Right cardiac atrium (tissue), 5 donors: ENCODE measurements at regions not wholly inside any gene's neighbourhood (a gene's known extent, or its start where the extent isn't known, plus 50 kb on each side); places are given as distances from the start of the nearest gene placed in this dataset.
A peak's percentile ranks its signal among the peaks of the same experiment; 100 is the strongest.

Experiments
- ATAC-seq, 2 donors: fragments of 200-7000 bp; cut with Tn5 transposase; one replicate each; pipeline versions ENCODE4 v1.8.0 to v1.9.1; 2020; ENCODE audit warnings: moderate library complexity in 2 of 2, mild to moderate bottlenecking in 1 of 2
- DNase-seq, 3 donors: peaks; one replicate each; pipeline ENCODE4 v3.0.0-alpha.2; 2020
- H3K27ac ChIP-seq: one replicate; pipeline ENCODE4 v1.5.1; 2013; ENCODE audit warnings: mild to moderate bottlenecking, low read length, control low read depth, moderate library complexity
- H3K27me3 ChIP-seq: one replicate; pipeline ENCODE4 v1.6.1; 2013; ENCODE audit not compliant: control insufficient read depth, insufficient read depth
- H3K4me1 ChIP-seq: one replicate; pipeline ENCODE4 v1.6.1; 2013; ENCODE audit warnings: low read length; ENCODE audit not compliant: control insufficient read depth, insufficient read depth
- H3K4me3 ChIP-seq: one replicate; pipeline ENCODE4 v1.5.1; 2013; ENCODE audit warnings: low read length, control low read depth
- H3K9me3 ChIP-seq: one replicate; pipeline ENCODE4 v1.6.1; 2013; ENCODE audit warnings: low read length; ENCODE audit not compliant: control insufficient read depth
- WGBS: extraction: QIAGEN DNeasy Blood & Tissue Kit; methylation state at CpG from one replicate; pipeline ENCODE4 v1.1.7; 2013; 5-methylcytosine and 5-hydroxymethylcytosine counted together
- intact Hi-C, 4 donors: fragments of 100-400 bp; cut with DNase I; formaldehyde crosslinking; loops; one replicate each; pipeline versions ENCODE4 v1.11.0 to v1.14.0; 2022 to 2023
- donor health status: healthy with polysubstance abuse.
- donor health status: DM: no; HTN: yes; CAD: no.
- donor health status: DM: no; HTN: no; CAD: no.
- donor health status: DM: no; HTN: yes; CAD: no; lungs with severe emphysema.
- donor health status: DM: yes; HTN: yes; CAD: no.

GRCh38 chr11:70863186-70863585, 389.2 kb downstream of the SHANK2 start:
- WGBS: 86% methylated on average over 9 of the region's 9 CpGs
- no peaks in the 10 kb centered on the region for H3K9me3 ChIP-seq
- no peak for ATAC-seq
- H3K4me3 ChIP-seq: no peak overlapping the region
- no peaks in the 10 kb centered on the region for H3K27me3 ChIP-seq
- no peak for DNase-seq
- H3K27ac ChIP-seq: no peak overlapping the region
- no peaks in the 10 kb centered on the region for H3K4me1 ChIP-seq
- intact Hi-C loops: no loop called here

GRCh38 chr11:70863993-70864392, 388.4 kb downstream of the SHANK2 start:
- 74% methylated on average over 4 of the region's 4 CpGs for WGBS
- no peak for DNase-seq
- Histone ChIP-seq H3K27ac (no peak overlapping the region), H3K4me1 (no peaks in the 10 kb centered on the region), H3K9me3 (no peaks in the 10 kb centered on the region), H3K4me3 (no peak overlapping the region), H3K27me3 (no peaks in the 10 kb centered on the region)
- ATAC-seq: no peak
- intact Hi-C loops: no loop called here

GRCh38 chr11:70865356-70865755, 387.0 kb downstream of the SHANK2 start:
- DNase-seq (no peak), ATAC-seq (no peak)
- Histone ChIP-seq H3K4me1 (no peaks in the 10 kb centered on the region), H3K4me3 (no peak overlapping the region), H3K9me3 (no peaks in the 10 kb centered on the region), H3K27ac (no peak overlapping the region), H3K27me3 (no peaks in the 10 kb centered on the region)
- intact Hi-C loops: no loop called here
- WGBS: 88% methylated on average over 10 of the region's 10 CpGs

- H3K9me3 ChIP-seq: no peaks in the 10 kb centered on the region
- no peak overlapping the region for H3K4me3 ChIP-seq
- ATAC-seq (no peak), DNase-seq (no peak)
- H3K4me1 ChIP-seq: no peaks in the 10 kb centered on the region
- WGBS: 66% methylated on average over 9 of the region's 9 CpGs
- no peaks in the 10 kb centered on the region for H3K27me3 ChIP-seq
- H3K27ac ChIP-seq: no peak overlapping the region
- intact Hi-C loops: no loop called here
Measured at GRCh38 chr11:70866834-70867233, 385.5 kb downstream of the SHANK2 start.

- ATAC-seq (no peak), DNase-seq (no peak)
- H3K9me3 ChIP-seq: no peaks in the 10 kb centered on the region
- no peak overlapping the region for H3K27ac ChIP-seq
- 77% methylated on average over 25 of the region's 25 CpGs for WGBS
- H3K27me3 ChIP-seq: no peaks in the 10 kb centered on the region
- no peak overlapping the region for H3K4me3 ChIP-seq
- H3K4me1 ChIP-seq: no peaks in the 10 kb centered on the region
- intact Hi-C loops: no loop called here
Measured at GRCh38 chr11:70867281-70868047, 384.9 kb downstream of the SHANK2 start.

GRCh38 chr11:70868341-70868885, 384.0 kb downstream of the SHANK2 start:
- Histone ChIP-seq H3K9me3 (no peaks in the 10 kb centered on the region), H3K4me3 (no peak overlapping the region), H3K4me1 (no peaks in the 10 kb centered on the region), H3K27me3 (no peaks in the 10 kb centered on the region), H3K27ac (no peak overlapping the region)
- intact Hi-C loops: no loop called here
- 76% methylated on average over 8 of the region's 8 CpGs for WGBS
- ATAC-seq: no peak
- no peak for DNase-seq

GRCh38 chr11:70869054-70869453, 383.3 kb downstream of the SHANK2 start:
- 83% methylated on average over 10 of the region's 10 CpGs for WGBS
- Histone ChIP-seq H3K4me3 (no peak overlapping the region), H3K27ac (no peak overlapping the region), H3K9me3 (no peaks in the 10 kb centered on the region), H3K4me1 (no peaks in the 10 kb centered on the region), H3K27me3 (no peaks in the 10 kb centered on the region)
- intact Hi-C loops: no loop called here
- ATAC-seq (no peak), DNase-seq (no peak)

GRCh38 chr11:70871881-70872280, 380.5 kb downstream of the SHANK2 start:
- no peak overlapping the region for H3K4me3 ChIP-seq
- H3K27ac ChIP-seq: no peak overlapping the region
- ATAC-seq (peak; percentile 14 to 68), DNase-seq (peak in 1 of 3 donors; percentile 25)
- H3K27me3 ChIP-seq: no peaks in the 10 kb centered on the region
- 64% methylated on average over 12 of the region's 12 CpGs for WGBS
- intact Hi-C loops: no loop called here
- H3K4me1 ChIP-seq: no peaks in the 10 kb centered on the region
- no peaks in the 10 kb centered on the region for H3K9me3 ChIP-seq

GRCh38 chr11:70872299-70872698, 380.1 kb downstream of the SHANK2 start:
- Histone ChIP-seq H3K27me3 (no peaks in the 10 kb centered on the region), H3K4me1 (no peaks in the 10 kb centered on the region), H3K9me3 (no peaks in the 10 kb centered on the region), H3K4me3 (no peak overlapping the region), H3K27ac (no peak overlapping the region)
- DNase-seq (no peak), ATAC-seq (no peak)
- 82% methylated on average over 11 of the region's 11 CpGs for WGBS
- intact Hi-C loops: no loop called here

GRCh38 chr11:70872955-70873735, 379.2 kb downstream of the SHANK2 start:
- H3K27ac ChIP-seq: no peak overlapping the region
- no peaks in the 10 kb centered on the region for H3K9me3 ChIP-seq
- 50% methylated on average over 14 of the region's 14 CpGs for WGBS
- no peaks in the 10 kb centered on the region for H3K27me3 ChIP-seq
- no peak overlapping the region for H3K4me3 ChIP-seq
- intact Hi-C loops: no loop called here
- DNase-seq (no peak), ATAC-seq (peak in 1 of 2 donors; percentile 36)
- no peaks in the 10 kb centered on the region for H3K4me1 ChIP-seq

- intact Hi-C loops: no loop called here
- Histone ChIP-seq H3K27me3 (no peaks in the 10 kb centered on the region), H3K27ac (no peak overlapping the region), H3K4me3 (no peak overlapping the region), H3K4me1 (no peaks in the 10 kb centered on the region), H3K9me3 (no peaks in the 10 kb centered on the region)
- DNase-seq (peak in 2 of 3 donors; percentile 63 to 70), ATAC-seq (peak; percentile 36 to 52)
- WGBS: 34% methylated on average over 6 of the region's 6 CpGs
Measured at GRCh38 chr11:70873736-70874412, 378.5 kb downstream of the SHANK2 start.
